Mesendoderm (in vitro differentiated cells): ENCODE measurements at regions not wholly inside any gene's neighbourhood (a gene's known extent, or its start where the extent isn't known, plus 50 kb on each side); places are given as distances from the start of the nearest gene placed in this dataset.

Experiments used
- DNase-seq: peaks from one replicate; pipeline ENCODE4 v3.0.0; 2013
- H2AK5ac ChIP-seq: 2 replicates; pipeline ENCODE4 v1.6.1; 2013; ENCODE audit warnings: low read length, inconsistent platforms
- H2BK120ac ChIP-seq: 2 replicates; pipeline ENCODE4 v1.6.1; 2013; ENCODE audit warnings: low read depth, mild to moderate bottlenecking, low read length, moderate library complexity, mixed read lengths
- H2BK15ac ChIP-seq: replicated peaks from 2 replicates; pipeline ENCODE4 v1.6.1; 2013; ENCODE audit warnings: low read depth, mild to moderate bottlenecking, moderate library complexity
- H2BK5ac ChIP-seq: 2 replicates; pipeline ENCODE4 v1.6.1; 2013; ENCODE audit warnings: low read length, inconsistent platforms
- H3K18ac ChIP-seq: 2 replicates; pipeline ENCODE4 v1.6.1; 2013; ENCODE audit warnings: mild to moderate bottlenecking, low read length, mixed read lengths
- H3K23ac ChIP-seq: one replicate; pipeline ENCODE4 v1.6.1; 2013; ENCODE audit warnings: low read length
- H3K27ac ChIP-seq: 2 replicates; pipeline ENCODE4 v1.5.1; 2013; ENCODE audit warnings: low read depth, mild to moderate bottlenecking, inconsistent platforms, low read length, moderate library complexity
- H3K27me3 ChIP-seq: 2 replicates; pipeline ENCODE4 v1.6.1; 2013; ENCODE audit warnings: low read length, control low read depth, mild to moderate bottlenecking, inconsistent platforms; ENCODE audit not compliant: insufficient read depth, poor library complexity
- H3K36me3 ChIP-seq: 2 replicates; pipeline ENCODE4 v1.6.1; 2013; ENCODE audit warnings: low read length, inconsistent platforms; ENCODE audit not compliant: control insufficient read depth, insufficient read depth
- H3K4ac ChIP-seq: one replicate; pipeline ENCODE4 v1.6.1; 2013; ENCODE audit warnings: low read depth, mild to moderate bottlenecking, low read length, moderate library complexity
- H3K4me1 ChIP-seq: 2 replicates; pipeline ENCODE4 v1.6.1; 2013; ENCODE audit warnings: low read depth, low read length, inconsistent platforms; ENCODE audit not compliant: control insufficient read depth
- H3K4me2 ChIP-seq: 2 replicates; pipeline ENCODE4 v1.6.1; 2013; ENCODE audit warnings: low read length
- H3K4me3 ChIP-seq: 2 replicates; pipeline ENCODE4 v1.5.1; 2013; ENCODE audit warnings: mild to moderate bottlenecking, low read length
- H3K56ac ChIP-seq: one replicate; pipeline ENCODE4 v1.6.1; 2013; ENCODE audit warnings: low read length
- H3K79me1 ChIP-seq: 2 replicates; pipeline ENCODE4 v1.6.1; 2013; ENCODE audit warnings: low read length, inconsistent platforms
- H3K79me2 ChIP-seq: 2 replicates; pipeline ENCODE4 v1.6.1; 2013; ENCODE audit warnings: mild to moderate bottlenecking, low read length; ENCODE audit not compliant: control insufficient read depth, insufficient read depth
- H3K9ac ChIP-seq: 2 replicates; pipeline ENCODE4 v1.6.1; 2013; ENCODE audit warnings: low read length, inconsistent platforms
- H4K5ac ChIP-seq: one replicate; pipeline ENCODE4 v1.6.1; 2013; ENCODE audit warnings: low read length
- H4K8ac ChIP-seq: one replicate; pipeline ENCODE4 v1.6.1; 2013; ENCODE audit warnings: low read depth, mild to moderate bottlenecking, control low read depth, low read length, moderate library complexity
- WGBS: extraction: QIAGEN DNeasy Blood & Tissue Kit; methylation state at CpG from one replicate; pipeline ENCODE4 v1.1.7; 2013; ENCODE audit warnings: low lambda C conversion rate, missing lambda C conversion rate; ENCODE audit not compliant: insufficient coverage; ENCODE audit errors: extremely low coverage; 5-methylcytosine and 5-hydroxymethylcytosine counted together

- Histone ChIP-seq H3K23ac (no peak overlapping the region), H3K27me3 (no peaks in the 10 kb centered on the region), H2BK15ac (no peak overlapping the region), H2BK120ac (no peak overlapping the region), H2BK5ac (no peak overlapping the region), H3K36me3 (no peaks in the 10 kb centered on the region), H2AK5ac (no peak overlapping the region), H3K79me1 (no peaks in the 10 kb centered on the region), H4K8ac (no peak overlapping the region), H3K9ac (no peak overlapping the region), H4K5ac (no peak overlapping the region), H3K4me2 (no peak overlapping the region), H3K4ac (no peak overlapping the region), H3K27ac (no peak overlapping the region), H3K4me1 (no peaks in the 10 kb centered on the region), H3K18ac (no peak overlapping the region), H3K56ac (no peak overlapping the region), H3K4me3 (no peak overlapping the region), H3K79me2 (no peaks in the 10 kb centered on the region)
- no peak for DNase-seq
- no CpG with 5 or more reads among the region's 11 CpGs for WGBS
Observed at GRCh38 chr6:165843568-165844113, 180.6 kb upstream of the PDE10A start.

GRCh38 chr6:165843121-165843520, 180.1 kb upstream of the PDE10A start:
- Histone ChIP-seq H2AK5ac (no peak overlapping the region), H3K79me2 (no peaks in the 10 kb centered on the region), H3K4me2 (no peak overlapping the region), H3K4me3 (no peak overlapping the region), H4K5ac (no peak overlapping the region), H2BK120ac (no peak overlapping the region), H3K4me1 (no peaks in the 10 kb centered on the region), H3K23ac (no peak overlapping the region), H3K18ac (no peak overlapping the region), H4K8ac (no peak overlapping the region), H3K27me3 (no peaks in the 10 kb centered on the region), H3K79me1 (no peaks in the 10 kb centered on the region), H3K27ac (no peak overlapping the region), H2BK15ac (no peak overlapping the region), H3K4ac (no peak overlapping the region), H3K36me3 (no peaks in the 10 kb centered on the region), H3K56ac (no peak overlapping the region), H3K9ac (no peak overlapping the region), H2BK5ac (no peak overlapping the region)
- WGBS, result no CpG with 5 or more reads among the region's 5 CpGs
- DNase-seq, result no peak

- Histone ChIP-seq H3K18ac (no peak overlapping the region), H2BK5ac (no peak overlapping the region), H3K27ac (no peak overlapping the region), H3K79me2 (no peaks in the 10 kb centered on the region), H3K23ac (no peak overlapping the region), H2BK15ac (no peak overlapping the region), H3K4me1 (no peaks in the 10 kb centered on the region), H3K79me1 (no peaks in the 10 kb centered on the region), H3K4ac (no peak overlapping the region), H3K36me3 (no peaks in the 10 kb centered on the region), H3K9ac (no peak overlapping the region), H3K27me3 (no peaks in the 10 kb centered on the region), H2AK5ac (no peak overlapping the region), H2BK120ac (no peak overlapping the region), H3K4me2 (no peak overlapping the region), H4K5ac (no peak overlapping the region), H3K4me3 (no peak overlapping the region), H3K56ac (no peak overlapping the region), H4K8ac (no peak overlapping the region)
- no peak for DNase-seq
- WGBS, result no CpG with 5 or more reads among the region's 12 CpGs
Observed at GRCh38 chr6:165842281-165842936, 179.4 kb upstream of the PDE10A start.

- Histone ChIP-seq H3K9ac (no peak overlapping the region), H2AK5ac (no peak overlapping the region), H3K79me1 (no peaks in the 10 kb centered on the region), H3K4ac (no peak overlapping the region), H3K27ac (no peak overlapping the region), H3K18ac (no peak overlapping the region), H3K56ac (no peak overlapping the region), H2BK15ac (no peak overlapping the region), H4K8ac (no peak overlapping the region), H2BK120ac (no peak overlapping the region), H4K5ac (no peak overlapping the region), H3K4me1 (no peaks in the 10 kb centered on the region), H3K79me2 (no peaks in the 10 kb centered on the region), H3K36me3 (no peaks in the 10 kb centered on the region), H3K4me2 (no peak overlapping the region), H2BK5ac (no peak overlapping the region), H3K27me3 (no peaks in the 10 kb centered on the region), H3K23ac (no peak overlapping the region), H3K4me3 (no peak overlapping the region)
- WGBS, result no CpG with 5 or more reads among the region's 9 CpGs
- no peak for DNase-seq
Observed at GRCh38 chr6:165841153-165841558, 178.1 kb upstream of the PDE10A start.

- no peak overlapping the region for H2AK5ac ChIP-seq
- H2BK120ac ChIP-seq, result no peak overlapping the region
- WGBS, result 100% methylated on average over 1 of the region's 9 CpGs
- no peak overlapping the region for H2BK5ac ChIP-seq
- no peak overlapping the region for H3K18ac ChIP-seq
- no peak overlapping the region for H2BK15ac ChIP-seq
- no peak overlapping the region for H3K4me3 ChIP-seq
- no peaks in the 10 kb centered on the region for H3K79me2 ChIP-seq
- H3K27ac ChIP-seq, result no peak overlapping the region
- no peaks in the 10 kb centered on the region for H3K79me1 ChIP-seq
- H3K9ac ChIP-seq, result no peak overlapping the region
- H3K4me1 ChIP-seq, result no peaks in the 10 kb centered on the region
- H3K36me3 ChIP-seq, result no peaks in the 10 kb centered on the region
- no peak for DNase-seq
- H3K23ac ChIP-seq, result no peak overlapping the region
- no peaks in the 10 kb centered on the region for H3K27me3 ChIP-seq
- H4K5ac ChIP-seq, result no peak overlapping the region
- no peak overlapping the region for H3K56ac ChIP-seq
- H3K4ac ChIP-seq, result no peak overlapping the region
- H3K4me2 ChIP-seq, result no peak overlapping the region
- no peak overlapping the region for H4K8ac ChIP-seq
Observed at GRCh38 chr6:165837948-165838745, 175.1 kb upstream of the PDE10A start.
